PC-3 (cell line): ENCODE measurements at regions not wholly inside any gene's neighbourhood (a gene's known extent, or its start where the extent isn't known, plus 50 kb on each side); places are given as distances from the start of the nearest gene placed in this dataset.

Experiments
- ATAC-seq: fragments of 200-7000 bp; cut with Tn5 transposase; 2 replicates; pipeline ENCODE4 v1.9.1; 2020; ENCODE audit warnings: mild to moderate bottlenecking, moderate library complexity
- BruUV-seq: library from RNA; stranded (reverse); fragments of 400-500 nt; replicated peaks from 2 replicates; lab custom pipeline; 2021; lab: Mats Ljungman, UMichigan
- CTCF ChIA-PET: fragments of 300-600 bp; sonication (Branson Sonifier 250); formaldehyde crosslinking; loops from one replicate; lab custom pipeline; 2022; ENCODE audit warnings: antibody characterized with exemption; lab: Charles Lee
- POLR2A ChIA-PET: fragments of 300-600 bp; sonication (Branson Sonifier 250); formaldehyde crosslinking; loops from one replicate; lab custom pipeline; 2022; ENCODE audit warnings: antibody characterized with exemption; ENCODE audit not compliant: unreplicated experiment; lab: Charles Lee
- DNase-seq: peaks from one replicate; pipeline ENCODE4 v3.0.0-alpha.2; 2015
- H2AFZ ChIP-seq: fragments of 300-600 bp; sonication (generic); 2 replicates; pipeline ENCODE4 v1.6.0; 2016; ENCODE audit warnings: antibody characterized with exemption, low read length
- H3F3A ChIP-seq: fragments of 300-600 bp; sonication (generic); one replicate; pipeline ENCODE4 v1.6.0; 2017; ENCODE audit warnings: antibody characterized with exemption, low read length, control low read depth, mild to moderate bottlenecking; ENCODE audit not compliant: unreplicated experiment
- H3K27ac ChIP-seq: fragments of 300-600 bp; sonication (generic); 2 replicates; pipeline ENCODE4 v1.5.1; 2016; ENCODE audit warnings: mild to moderate bottlenecking, low read length
- H3K27me3 ChIP-seq: fragments of 300-600 bp; sonication (generic); 2 replicates; pipeline ENCODE4 v1.6.1; 2016; ENCODE audit warnings: low read length, mixed read lengths
- H3K36me3 ChIP-seq: fragments of 300-600 bp; sonication (generic); 2 replicates; pipeline ENCODE4 v1.6.1; 2016; ENCODE audit warnings: low read depth, mixed run types, low read length, mixed read lengths
- H3K4me1 ChIP-seq: fragments of 300-600 bp; sonication (generic); 2 replicates; pipeline ENCODE4 v1.5.1; 2016; ENCODE audit warnings: low read length; ENCODE audit not compliant: insufficient read depth
- H3K4me2 ChIP-seq: fragments of 300-600 bp; sonication (generic); 2 replicates; pipeline ENCODE4 v1.6.0; 2016; ENCODE audit warnings: low read length
- H3K4me3 ChIP-seq: fragments of 300-600 bp; sonication (generic); 2 replicates; pipeline ENCODE4 v1.5.1; 2016; ENCODE audit warnings: mild to moderate bottlenecking, low read length, mixed read lengths
- H3K79me2 ChIP-seq: fragments of 300-600 bp; sonication (generic); 2 replicates; pipeline ENCODE4 v1.6.1; 2017; ENCODE audit warnings: low read length, mixed read lengths
- H3K9ac ChIP-seq: fragments of 300-600 bp; sonication (generic); 2 replicates; pipeline ENCODE4 v1.6.0; 2016; ENCODE audit warnings: mild to moderate bottlenecking, low read length
- H3K9me2 ChIP-seq: fragments of 300-600 bp; sonication (generic); replicated peaks from 2 replicates; pipeline ENCODE4 v1.6.1; 2016; ENCODE audit warnings: mixed run types, low read length, mixed read lengths
- H3K9me3 ChIP-seq: fragments of 300-600 bp; sonication (generic); 2 replicates; pipeline ENCODE4 v1.6.1; 2016; ENCODE audit warnings: low read length, mixed read lengths
- H4K20me1 ChIP-seq: fragments of 300-600 bp; sonication (generic); 2 replicates; pipeline ENCODE4 v1.6.1; 2016; ENCODE audit warnings: low read length, mixed read lengths
- CTCF ChIP-seq: fragments of 300-600 bp; sonication (generic); conservative IDR thresholded peaks from 2 replicates; pipeline ENCODE4 v1.5.1; 2017; ENCODE audit warnings: antibody characterized with exemption, low read depth, mild to moderate bottlenecking, low read length
- EZH2 ChIP-seq: fragments of 300-600 bp; sonication (generic); IDR thresholded peaks from one replicate; pipeline ENCODE4 v1.6.1; 2017; ENCODE audit warnings: antibody characterized with exemption, mild to moderate bottlenecking, low read length; ENCODE audit not compliant: unreplicated experiment
- EZH2phosphoT487 ChIP-seq: fragments of 300-600 bp; sonication (generic); IDR thresholded peaks from 2 replicates; pipeline ENCODE4 v1.6.1; 2018; ENCODE audit warnings: mild to moderate bottlenecking, antibody characterized with exemption, low read length, borderline replicate concordance
- intact Hi-C: fragments of 100-400 bp; cut with micrococcal nuclease; formaldehyde crosslinking; loops from 2 replicates; pipeline ENCODE4 v1.9.0; 2023

GRCh38 chr4:111937368-111937767, 207.9 kb upstream of the FAM241A start:
- Histone ChIP-seq H3K4me1 (no peaks in the 10 kb centered on the region), H3K9me2 (no peaks in the 10 kb centered on the region), H3K9ac (no peak overlapping the region), H4K20me1 (no peaks in the 10 kb centered on the region), H3K27me3 (peaks cover 30% of the 10 kb centered on the region; the same call in 1 of the 2 replicates), H3K9me3 (no peaks in the 10 kb centered on the region), H3K4me3 (no peak overlapping the region), H3K79me2 (no peaks in the 10 kb centered on the region), H3F3A (no peaks in the 10 kb centered on the region), H3K4me2 (no peak overlapping the region), H2AFZ (no peak overlapping the region), H3K36me3 (no peaks in the 10 kb centered on the region), H3K27ac (no peak overlapping the region)
- DNase-seq (peak; percentile 43), ATAC-seq (peak; percentile 70)
- ChIA-PET CTCF (interaction anchor here (0.5 to 1.0 kb wide), 4 partner anchors 12 to 329 kb away, joined by 3 to 5 read pairs (median 4); no protein-coding TSS in a partner anchor), POLR2A (no interaction called here)
- TF ChIP-seq CTCF: peak; percentile 56
- no peak for TF ChIP-seq EZH2
- no peak for TF ChIP-seq EZH2phosphoT487
- intact Hi-C loops: loop anchor here (2.0 kb wide), 1 partner anchor 295 kb away; no protein-coding TSS in a partner anchor
- BruUV-seq: no TSS peak

GRCh38 chr4:111941957-111942356, 203.3 kb upstream of the FAM241A start:
- DNase-seq (no peak), ATAC-seq (no peak)
- Histone ChIP-seq H3K4me2 (no peak overlapping the region), H3K4me1 (no peaks in the 10 kb centered on the region), H3K27ac (no peak overlapping the region), H3F3A (no peaks in the 10 kb centered on the region), H3K9ac (no peak overlapping the region), H3K79me2 (no peaks in the 10 kb centered on the region), H4K20me1 (no peaks in the 10 kb centered on the region), H3K4me3 (no peak overlapping the region), H3K9me2 (no peaks in the 10 kb centered on the region), H3K9me3 (no peaks in the 10 kb centered on the region), H3K27me3 (peaks cover 32% of the 10 kb centered on the region; the same call in 1 of the 2 replicates), H2AFZ (no peak overlapping the region), H3K36me3 (no peaks in the 10 kb centered on the region)
- POLR2A ChIA-PET: no interaction called here
- intact Hi-C loops: loop anchor here (5.0 kb wide), 1 partner anchor 90 kb away; no protein-coding TSS in a partner anchor
- BruUV-seq: no TSS peak
- TF ChIP-seq EZH2phosphoT487 (no peak), EZH2 (no peak), CTCF (no peak)
- CTCF ChIA-PET: no interaction called here

- Histone ChIP-seq H3K4me2 (no peak overlapping the region), H3K9me2 (no peaks in the 10 kb centered on the region), H3K36me3 (no peaks in the 10 kb centered on the region), H3K27me3 (peaks cover 21% of the 10 kb centered on the region; the same call in 1 of the 2 replicates), H4K20me1 (no peaks in the 10 kb centered on the region), H2AFZ (no peak overlapping the region), H3K79me2 (no peaks in the 10 kb centered on the region), H3K9ac (no peak overlapping the region), H3K9me3 (no peaks in the 10 kb centered on the region), H3K27ac (no peak overlapping the region), H3K4me3 (no peak overlapping the region), H3F3A (no peaks in the 10 kb centered on the region), H3K4me1 (no peaks in the 10 kb centered on the region)
- ATAC-seq (peak; percentile 35; the same call in 1 of the 2 replicates), DNase-seq (peak; percentile 47)
- intact Hi-C loops: loop anchor here (5.0 kb wide), 1 partner anchor 89 kb away; no protein-coding TSS in a partner anchor
- POLR2A ChIA-PET: no interaction called here
- TF ChIP-seq EZH2 (no peak), CTCF (peak; percentile 62)
- CTCF ChIA-PET: interaction anchor here (0.5 kb wide), 1 partner anchor 677 kb away, joined by 3 read pairs; no protein-coding TSS in a partner anchor
- BruUV-seq: no TSS peak
Measured at GRCh38 chr4:111943796-111944203, 201.5 kb upstream of the FAM241A start.
